HG02798 (cell line): ENCODE measurements at regions not wholly inside any gene's neighbourhood (a gene's known extent, or its start where the extent isn't known, plus 50 kb on each side); places are given as distances from the start of the nearest gene placed in this dataset.
"Not testable (repeated sequence)": the region's sequence is repeated elsewhere in the genome, so short reads cannot be mapped to it uniquely, and the experiment has no call there.

Experiments used
- ATAC-seq: cut with Tn5 transposase; IDR thresholded peaks from one replicate; pipeline ENCODE4 v1.9.1; 2021; ENCODE audit warnings: mild to moderate bottlenecking; ENCODE audit not compliant: unreplicated experiment, poor library complexity

DNA sequence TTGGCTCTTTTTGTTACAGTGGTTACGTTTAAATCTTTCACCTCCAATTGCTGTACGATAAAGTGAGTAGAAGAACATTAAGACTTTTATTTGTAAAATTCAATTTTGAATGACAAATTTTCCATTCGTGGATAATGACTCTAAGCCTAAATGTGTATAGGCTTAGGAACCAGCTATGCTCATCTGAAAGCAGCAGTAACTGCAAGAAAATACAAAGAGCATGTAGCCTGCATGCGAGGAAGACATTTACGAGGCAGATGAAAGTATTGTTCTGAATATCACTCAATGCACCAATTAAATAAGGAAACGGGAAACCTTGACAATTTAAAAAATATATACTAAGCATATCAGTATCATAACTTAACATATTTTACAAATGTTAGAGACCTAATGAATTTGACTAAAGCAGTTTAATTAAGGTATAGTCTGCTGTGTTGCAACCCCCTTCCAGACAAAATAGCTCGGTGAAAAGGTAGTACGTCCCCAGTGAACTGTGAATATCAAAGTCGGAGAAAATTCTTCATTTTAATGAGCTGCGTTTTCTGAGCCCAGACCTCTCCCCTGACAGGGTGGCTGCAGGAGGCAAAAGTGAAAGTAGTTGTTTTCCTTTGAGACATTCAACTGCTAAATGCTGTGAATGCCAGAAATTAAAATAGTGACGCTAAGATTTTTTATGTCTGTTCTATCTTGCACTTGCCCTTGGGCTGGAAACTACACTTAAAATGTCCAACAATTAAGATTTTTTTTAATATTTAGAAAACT lies 1236.5 kb upstream of the TENM3 start:
- ATAC-seq = no peak

DNA sequence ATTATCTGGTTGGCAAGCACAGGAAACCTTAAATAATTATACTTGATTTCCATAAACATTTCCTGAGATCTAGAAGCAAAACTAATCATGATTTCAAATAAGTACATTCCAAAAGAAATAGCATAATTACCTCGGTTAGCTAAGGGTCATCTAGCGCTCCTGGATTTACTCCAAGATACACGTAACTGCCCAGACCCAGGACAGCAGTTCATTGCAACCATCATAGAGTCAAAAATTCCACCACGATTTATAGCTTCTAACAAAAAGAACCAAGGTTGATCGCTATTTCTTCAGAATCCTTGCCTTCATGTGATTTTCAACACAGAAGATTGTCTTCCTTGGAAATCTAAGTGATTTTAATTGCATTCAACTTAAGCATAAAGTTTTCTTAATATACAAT lies 1235.5 kb upstream of the TENM3 start:
- ATAC-seq = no peak

DNA sequence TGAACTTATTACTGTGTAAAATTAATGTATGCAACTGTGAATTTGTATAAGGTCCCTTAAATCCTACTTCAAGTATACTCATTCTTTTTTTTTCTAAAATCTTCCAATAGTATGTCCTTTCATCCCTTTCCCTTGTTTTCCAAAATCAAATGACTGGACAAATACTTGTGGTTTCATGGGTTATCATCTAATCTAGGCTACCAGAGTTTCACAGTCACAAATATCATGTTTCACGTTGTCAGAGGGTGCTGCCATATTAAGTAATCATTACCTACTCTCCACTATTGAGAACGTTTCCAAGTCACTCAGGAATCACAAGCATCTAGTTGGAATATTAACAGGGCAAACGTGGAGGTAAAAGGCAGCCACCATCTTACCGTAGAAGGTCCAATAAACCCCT lies 1235.0 kb upstream of the TENM3 start:
- ATAC-seq = no peak

DNA sequence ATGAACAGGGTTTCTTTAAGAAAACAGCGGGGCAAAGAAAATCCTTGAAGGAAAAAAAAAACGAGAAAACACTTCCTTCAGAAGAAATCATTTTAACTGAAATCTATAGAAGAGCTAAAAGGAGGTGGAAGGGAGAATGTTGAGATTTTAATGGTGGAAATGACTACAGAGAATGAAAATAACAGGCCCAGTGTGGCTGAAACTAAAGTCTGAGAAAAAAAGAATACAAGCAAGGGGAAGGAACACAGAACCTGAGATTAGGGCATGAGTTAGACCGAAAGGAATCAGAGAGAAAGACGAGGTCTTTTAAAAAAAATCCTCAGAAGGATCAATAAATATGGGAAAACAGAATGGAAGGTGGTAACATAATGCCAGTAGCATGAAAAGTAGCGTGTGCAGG lies 1230.0 kb upstream of the TENM3 start:
- no peak for ATAC-seq

DNA sequence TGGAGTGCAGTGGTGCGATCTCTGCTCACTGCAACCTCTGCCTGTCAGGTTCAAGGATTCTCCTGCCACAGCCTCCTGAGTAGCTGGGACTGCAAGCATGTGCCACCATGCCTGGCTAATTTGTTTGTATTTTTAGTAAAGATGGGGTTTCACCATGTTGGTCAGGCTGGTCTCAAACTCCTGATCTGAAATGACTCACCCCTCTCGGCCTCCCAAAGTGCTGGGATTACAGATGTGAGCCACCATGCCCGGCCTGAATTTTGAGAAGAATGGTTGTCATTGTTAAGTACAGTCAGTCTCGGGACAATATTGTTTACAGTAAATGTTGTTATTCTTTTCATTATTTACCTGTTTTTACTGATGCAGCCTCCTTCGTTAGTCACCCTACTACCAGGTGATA lies 1226.2 kb upstream of the TENM3 start:
- no peak for ATAC-seq

DNA sequence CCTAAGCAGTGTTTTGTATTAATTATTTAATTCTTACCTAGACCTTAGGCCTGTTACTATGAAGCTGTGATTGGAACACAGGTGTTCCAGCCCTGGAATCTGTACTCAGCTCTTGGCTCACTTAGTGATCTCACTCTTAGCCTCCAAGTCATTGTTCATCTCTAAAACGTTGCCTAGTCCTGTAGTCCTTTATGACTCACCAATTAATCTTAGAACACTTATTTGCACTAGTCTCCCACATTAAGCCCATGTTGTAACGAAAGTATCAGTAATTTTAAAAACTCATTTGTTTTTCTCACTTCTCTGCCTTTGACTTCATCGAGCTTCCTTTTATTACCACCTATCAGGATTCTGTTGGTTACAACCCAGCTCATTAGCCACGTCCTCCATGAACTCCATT lies 1224.7 kb upstream of the TENM3 start:
- ATAC-seq = no peak

DNA sequence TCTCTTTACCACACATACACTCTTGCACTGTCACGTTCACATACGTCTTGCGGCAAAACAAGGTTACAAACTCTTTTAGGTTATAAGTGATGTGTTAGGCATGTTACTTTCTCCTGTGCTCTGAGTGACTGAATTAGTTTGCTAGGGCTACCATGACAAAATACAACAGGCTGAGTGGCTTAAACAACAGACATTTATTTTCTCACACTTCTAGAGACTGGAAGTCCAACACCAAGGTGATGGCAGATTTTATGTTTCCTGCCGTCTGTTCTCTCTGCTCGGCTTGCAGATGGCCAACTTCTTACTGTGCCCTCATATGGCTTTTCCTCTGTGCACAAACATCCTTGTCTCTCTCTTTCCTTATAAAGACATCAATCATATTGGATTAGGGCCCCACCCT lies 1224.3 kb upstream of the TENM3 start:
- no peak for ATAC-seq

- no peak for ATAC-seq
Measured at GRCh38 chr4:181020456-181020855, 1222.7 kb upstream of the TENM3 start.

- no peak for ATAC-seq
Measured at GRCh38 chr4:181021213-181021612, 1222.0 kb upstream of the TENM3 start.

DNA sequence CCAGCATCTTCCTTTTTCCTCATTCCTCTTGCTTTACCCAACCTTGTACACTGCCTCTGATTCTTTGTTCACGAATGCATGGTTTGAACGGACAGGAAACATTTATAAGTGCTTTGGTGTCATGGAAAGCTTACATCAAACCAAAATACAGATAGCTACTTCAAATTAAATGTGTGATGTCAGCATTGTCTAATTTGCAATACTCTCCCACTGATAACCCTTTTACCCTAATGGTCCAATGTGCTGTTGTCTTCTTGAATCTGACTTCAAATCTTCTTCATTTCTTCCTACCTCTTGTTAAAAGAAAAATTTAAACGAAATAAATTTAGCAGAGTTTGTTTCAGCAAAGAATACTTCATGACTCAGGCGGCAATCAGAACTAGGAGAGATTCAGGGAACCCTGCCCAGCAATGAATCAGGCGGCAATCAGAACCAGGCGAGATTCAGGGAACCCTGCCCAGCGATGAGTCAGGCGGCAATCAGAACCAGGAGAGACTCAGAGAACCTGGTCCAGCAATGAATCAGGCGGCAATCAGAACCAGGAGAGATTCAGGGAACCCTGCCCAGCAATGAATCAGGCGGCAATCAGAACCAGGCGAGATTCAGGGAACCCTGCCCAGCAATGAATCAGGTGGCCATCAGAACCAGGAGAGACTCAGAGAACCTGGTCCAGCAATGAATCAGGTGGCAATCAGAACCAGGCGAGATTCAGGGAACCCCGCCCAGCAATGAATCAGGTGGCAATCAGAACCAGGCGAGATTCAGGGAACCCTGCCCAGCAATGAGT lies 1212.9 kb upstream of the TENM3 start:
- ATAC-seq = not testable (repeated sequence)

DNA sequence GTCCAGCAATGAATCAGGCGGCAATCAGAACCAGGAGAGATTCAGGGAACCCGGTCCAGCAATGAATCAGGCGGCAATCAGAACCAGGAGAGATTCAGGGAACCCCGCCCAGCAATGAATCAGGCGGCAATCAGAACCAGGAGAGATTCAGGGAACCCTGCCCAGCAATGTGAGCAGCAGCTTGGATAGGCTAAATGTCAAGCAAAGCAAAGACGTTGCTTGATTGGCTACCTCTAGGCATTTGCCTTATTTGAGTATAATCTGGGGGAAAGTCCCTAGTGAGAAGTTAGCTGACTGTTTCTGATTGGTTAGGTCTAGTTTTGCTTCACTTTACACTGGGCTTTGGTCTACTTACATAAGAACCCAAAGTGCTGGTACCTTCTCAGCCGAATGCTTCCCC lies 1212.2 kb upstream of the TENM3 start:
- no peak for ATAC-seq

- no peak for ATAC-seq
Measured at GRCh38 chr4:181043486-181043885, 1199.7 kb upstream of the TENM3 start.

GRCh38 chr4:181046809-181047208 lies 1196.4 kb upstream of the TENM3 start:
- no peak for ATAC-seq

DNA sequence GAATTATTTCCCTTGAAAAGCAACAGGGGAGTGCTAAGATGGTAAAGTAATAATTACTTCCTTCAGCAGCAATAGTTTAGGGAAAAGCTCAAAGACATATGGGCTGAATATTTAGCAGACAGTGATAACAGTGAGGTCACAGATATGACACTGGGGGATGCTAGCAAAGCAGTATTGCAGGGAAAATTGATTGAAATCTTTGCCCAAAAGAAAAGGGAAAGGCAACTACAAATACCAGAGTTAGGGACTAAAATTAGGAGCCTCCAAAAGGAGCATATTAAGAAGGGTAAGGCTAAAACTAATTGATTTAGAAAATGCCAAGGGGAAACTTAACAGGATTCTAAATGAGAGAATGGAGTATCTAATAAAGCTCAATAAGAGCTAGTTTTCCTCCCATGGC lies 1191.3 kb upstream of the TENM3 start:
- ATAC-seq = no peak

DNA sequence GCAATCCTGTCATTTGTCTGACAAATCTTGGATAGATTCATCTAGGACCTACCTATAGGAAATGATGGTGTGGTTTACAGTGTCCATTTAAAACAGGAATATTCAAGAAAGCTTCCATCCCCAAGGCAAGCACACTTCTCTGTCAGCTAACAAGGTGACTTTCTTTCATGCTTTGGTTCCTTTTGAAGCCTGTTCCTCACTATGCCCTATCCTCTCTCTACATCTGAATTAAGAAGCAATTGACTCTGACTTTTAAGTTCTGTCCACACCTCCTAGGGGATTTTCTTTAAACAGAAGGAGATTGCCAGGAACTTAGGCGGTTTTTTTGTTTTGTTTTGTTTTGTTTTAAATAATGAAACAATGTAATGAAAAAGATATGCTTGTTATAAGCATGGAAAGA lies 1181.4 kb upstream of the TENM3 start:
- ATAC-seq = no peak

- no peak for ATAC-seq
Measured at GRCh38 chr4:181063212-181063611, 1180.0 kb upstream of the TENM3 start.

DNA sequence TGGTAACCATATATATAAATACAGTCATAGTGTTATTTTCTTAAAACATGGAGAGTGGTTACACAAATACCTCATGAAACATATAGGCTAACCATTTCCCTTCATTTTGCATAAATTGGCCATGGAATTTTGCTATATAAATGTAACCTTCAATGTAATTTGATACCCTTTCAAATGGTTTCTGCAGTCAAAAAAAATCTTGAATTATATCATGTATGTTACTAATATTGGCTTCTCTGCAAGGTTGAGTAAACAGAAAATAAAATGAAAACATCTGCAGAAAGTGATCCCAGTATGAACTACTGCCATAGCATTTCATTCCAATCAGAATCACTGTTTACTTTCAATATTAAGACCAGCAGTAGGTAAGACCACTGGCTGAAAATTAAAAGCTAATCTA lies 1165.9 kb upstream of the TENM3 start:
- ATAC-seq = no peak

DNA sequence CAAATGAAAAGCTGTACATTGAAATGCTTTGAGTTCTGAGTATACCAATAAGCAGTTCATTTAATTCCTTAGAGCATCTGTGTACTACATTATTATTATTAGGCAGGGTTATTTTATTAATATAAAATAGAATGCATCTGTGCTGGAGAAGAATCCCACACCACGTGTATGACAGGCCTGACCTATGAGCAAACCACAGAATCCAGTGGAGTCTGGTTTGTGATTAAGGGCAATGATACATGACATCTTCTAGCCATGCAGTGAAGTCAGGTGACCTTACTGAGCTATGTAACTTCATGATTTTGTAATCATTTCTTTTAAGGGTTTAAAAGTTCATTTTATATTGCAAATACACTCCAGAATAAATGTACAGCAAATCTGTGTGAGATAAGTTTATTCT lies 1165.0 kb upstream of the TENM3 start:
- no peak for ATAC-seq

DNA sequence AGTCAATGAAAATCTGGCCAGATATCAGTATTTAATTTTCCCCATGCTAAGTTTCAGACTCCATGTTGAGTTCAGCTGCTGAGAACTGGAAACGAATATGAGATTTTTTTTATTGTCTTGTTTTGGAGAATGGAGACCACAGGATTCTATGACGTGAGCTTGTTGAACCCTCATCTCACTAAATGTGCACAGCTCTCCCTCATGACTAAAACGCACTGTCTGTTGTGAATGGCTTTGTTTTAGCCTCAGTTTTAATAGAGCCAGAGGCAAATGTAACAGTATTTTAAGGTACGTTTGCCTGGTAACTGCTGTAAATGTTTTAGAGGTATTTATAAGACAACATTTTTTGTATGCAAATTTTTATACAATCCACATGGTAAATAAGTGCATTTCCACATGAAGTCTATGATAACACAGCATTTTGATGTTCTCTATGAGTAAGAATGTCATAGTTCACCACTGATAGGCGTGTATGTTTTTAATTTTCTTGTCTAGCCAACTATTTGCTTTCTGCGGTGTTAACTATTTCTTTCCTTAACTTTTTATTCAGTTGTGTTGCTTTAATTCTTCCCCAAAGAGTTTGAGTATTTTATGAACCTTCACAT lies 1159.3 kb upstream of the TENM3 start:
- ATAC-seq = no peak

DNA sequence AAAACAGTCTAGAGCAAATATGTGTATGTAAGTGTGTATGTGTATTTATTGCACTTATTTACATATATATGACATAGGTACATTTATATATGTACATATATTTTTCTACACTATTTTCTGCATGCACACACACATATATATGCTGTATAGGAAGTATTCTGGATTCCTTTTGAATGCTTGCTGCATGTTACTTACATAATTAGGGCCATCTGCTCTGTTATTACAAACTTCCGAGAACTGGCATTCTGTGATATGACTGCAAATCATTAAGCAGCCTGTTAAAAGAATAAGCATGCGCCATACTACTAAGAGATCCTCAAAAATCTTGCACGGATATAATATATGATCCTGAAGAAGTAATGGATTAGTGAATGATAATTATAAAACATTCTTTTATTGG lies 1157.6 kb upstream of the TENM3 start:
- ATAC-seq = no peak

DNA sequence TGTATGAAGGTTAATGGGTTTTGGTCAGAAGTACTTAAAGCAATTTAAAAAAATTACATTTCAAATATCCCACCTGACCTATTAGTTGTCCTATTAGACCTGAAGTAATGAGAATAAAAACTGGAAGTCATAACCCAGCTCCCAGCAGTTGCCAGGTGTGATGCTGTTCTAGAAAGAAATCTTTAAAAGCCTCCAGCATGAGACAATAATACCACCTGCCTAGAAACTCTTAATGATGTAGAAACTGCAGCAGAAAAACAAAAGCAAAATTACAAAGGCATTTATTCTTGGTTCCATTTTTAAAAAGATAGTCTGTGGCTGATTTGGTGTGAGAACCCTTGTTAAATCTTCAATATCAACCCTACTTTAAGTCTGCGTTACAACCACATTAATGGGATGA lies 1137.7 kb upstream of the TENM3 start:
- no peak for ATAC-seq

DNA sequence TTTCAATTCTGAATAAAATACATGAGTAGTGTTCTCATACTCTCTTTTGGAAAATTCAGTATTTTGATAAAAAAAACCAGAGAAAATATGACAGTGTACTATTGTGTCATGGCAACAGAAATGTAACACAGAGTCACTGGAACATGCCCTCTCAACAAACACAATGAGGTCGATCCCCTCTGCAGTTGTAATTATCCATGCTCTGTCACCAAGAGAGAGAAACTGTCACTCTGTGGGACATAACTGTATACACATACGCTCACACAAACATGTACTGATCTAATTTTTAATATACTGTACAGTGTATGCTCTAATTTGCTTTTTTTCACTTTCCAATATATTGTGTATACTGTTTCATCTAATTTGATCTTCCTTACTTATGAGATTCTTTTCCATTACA lies 1136.8 kb upstream of the TENM3 start:
- ATAC-seq = no peak
